GM12878 (cell line): ENCODE measurements at regions not wholly inside any gene's neighbourhood (a gene's known extent, or its start where the extent isn't known, plus 50 kb on each side); places are given as distances from the start of the nearest gene placed in this dataset.
A peak's percentile ranks its signal among the peaks of the same experiment; 100 is the strongest.

ENCODE experiments used
- ATAC-seq: fragments of 200-7000 bp; cut with Tn5 transposase; 3 replicates; pipeline ENCODE4 v1.9.1; 2020; ENCODE audit warnings: mild to moderate bottlenecking, moderate library complexity
- BruUV-seq: library from RNA; stranded (reverse); fragments of 400-500 nt; replicated peaks from 2 replicates; lab custom pipeline; 2021; lab: Mats Ljungman, UMichigan
- CTCF ChIA-PET: fragments of 300-600 bp; sonication (Branson Sonifier 250); formaldehyde crosslinking; extraction: SDS; loops from one replicate; lab custom pipeline; 2021; ENCODE audit warnings: inconsistent platforms; lab: Yijun Ruan, JAX
- POLR2A ChIA-PET: fragments of 350-600 bp; formaldehyde crosslinking; extraction: SDS; loops from one replicate; lab custom pipeline; 2021; ENCODE audit warnings: inconsistent platforms; lab: Charles Lee
- RAD21 ChIA-PET: fragments of 300-600 bp; sonication (Branson Sonifier 250); formaldehyde crosslinking; loops from one replicate; lab custom pipeline; 2023; ENCODE audit warnings: antibody characterized with exemption; ENCODE audit not compliant: unreplicated experiment; lab: Charles Lee
- SMC1A ChIA-PET: fragments of 300-600 bp; sonication (Branson Sonifier 250); formaldehyde crosslinking; loops from one replicate; lab custom pipeline; 2023; ENCODE audit not compliant: unreplicated experiment, uncharacterized antibody; lab: Charles Lee
- DNase-seq: peaks from one replicate; pipeline ENCODE4 v3.0.0-alpha.2; 2011; ENCODE audit warnings: low read depth, low spot score
- FAIRE-seq: peaks from 3 replicates; lab custom pipeline; 2011; peaks lifted over from hg19 to GRCh38; lab: Jason Lieb, UNC
- H2AFZ ChIP-seq: 2 replicates; pipeline ENCODE4 v1.6.0; 2011; ENCODE audit warnings: low read depth, low read length, control low read depth; ENCODE audit not compliant: control insufficient read depth
- H3K27ac ChIP-seq: 2 replicates; pipeline ENCODE4 v1.5.1; 2011; ENCODE audit warnings: control low read depth; ENCODE audit not compliant: control insufficient read depth, insufficient read depth
- H3K27me3 ChIP-seq, 2 experiments: replicated peaks in 1 of 2; 2 replicates each; pipeline versions ENCODE4 v1.6.0 to v1.6.1; 2011; ENCODE audit warnings: low read length in 1 of 2; ENCODE audit not compliant: control insufficient read depth in 2 of 2, insufficient read depth in 2 of 2
- H3K36me3 ChIP-seq, 2 experiments: 2 replicates each; pipeline ENCODE4 v1.5.1; 2011; ENCODE audit warnings: low read length in 1 of 2; ENCODE audit not compliant: control insufficient read depth in 2 of 2, insufficient read depth in 2 of 2
- H3K4me1 ChIP-seq: 2 replicates; pipeline ENCODE4 v1.6.1; 2011; ENCODE audit warnings: mild to moderate bottlenecking, low read length, moderate library complexity, mixed read lengths; ENCODE audit not compliant: control insufficient read depth, insufficient read depth
- H3K4me2 ChIP-seq: 2 replicates; pipeline ENCODE4 v1.6.0; 2011; ENCODE audit warnings: control low read depth; ENCODE audit not compliant: control insufficient read depth, insufficient read depth
- H3K4me3 ChIP-seq: fragments of 200-600 bp; sonication (generic); 2 replicates; pipeline ENCODE4 v1.5.1; 2016
- H3K79me2 ChIP-seq: 2 replicates; pipeline ENCODE4 v1.6.0; 2011; ENCODE audit warnings: low read length; ENCODE audit not compliant: control insufficient read depth, insufficient read depth
- H3K9ac ChIP-seq: 2 replicates; pipeline ENCODE4 v1.8.0; 2011; ENCODE audit warnings: low read length, control low read depth, mixed read lengths; ENCODE audit not compliant: control insufficient read depth, insufficient read depth
- H3K9me3 ChIP-seq: replicated peaks from 3 replicates; pipeline ENCODE4 v1.5.1; 2011; ENCODE audit warnings: mild to moderate bottlenecking, low read length; ENCODE audit not compliant: control insufficient read depth, insufficient read depth
- H4K20me1 ChIP-seq: 2 replicates; pipeline ENCODE4 v1.6.0; 2011; ENCODE audit not compliant: control insufficient read depth, insufficient read depth
- MAX ChIP-seq: IDR thresholded peaks from 2 replicates; pipeline ENCODE4 v1.6.1; 2012; ENCODE audit warnings: low read depth, low read length, improper control_type of control experiment
- PBX3 ChIP-seq: IDR thresholded peaks from 2 replicates; pipeline ENCODE4 v1.6.1; 2011; ENCODE audit warnings: mild to moderate bottlenecking, low read depth, low read length, moderate library complexity; ENCODE audit not compliant: insufficient replicate concordance
- RAD21 ChIP-seq: IDR thresholded peaks from 2 replicates; pipeline ENCODE4 v1.6.1; 2011; ENCODE audit warnings: mild to moderate bottlenecking, low read depth, low read length, moderate library complexity; ENCODE audit not compliant: insufficient read depth
- RCOR1 ChIP-seq: conservative IDR thresholded peaks from 2 replicates; pipeline ENCODE4 v1.6.1; 2012; ENCODE audit warnings: low read depth, low read length, improper control_type of control experiment
- RELA ChIP-seq: fragments of 450-650 bp; IDR thresholded peaks from 2 replicates; pipeline ENCODE4 v1.8.0; 2014; ENCODE audit warnings: borderline replicate concordance; ENCODE audit not compliant: partially characterized antibody
- TCF3 ChIP-seq: IDR thresholded peaks from 2 replicates; pipeline ENCODE4 v1.6.1; 2012; ENCODE audit warnings: low read depth, mild to moderate bottlenecking, low read length, borderline replicate concordance; ENCODE audit not compliant: insufficient read depth
- WGBS: methylation state at CpG from one replicate; pipeline ENCODE4 v1.1.6; 2016; ENCODE audit warnings: low lambda C conversion rate; ENCODE audit not compliant: insufficient replicate concordance, insufficient coverage; ENCODE audit errors: missing lambda C conversion rate; 5-methylcytosine and 5-hydroxymethylcytosine counted together
- in situ Hi-C: fragments of 300-500 bp; cut with MboI; formaldehyde crosslinking; loops from 9 replicates; pipeline ENCODE4 v1.14.3; 2018; ENCODE audit warnings: mixed read lengths
- intact Hi-C: fragments of 100-400 bp; cut with micrococcal nuclease; formaldehyde crosslinking; loops from one replicate; pipeline ENCODE4 v1.14.2; 2022; ENCODE audit not compliant: unreplicated experiment

GRCh38 chr10:78597796-78598555 lies 470.8 kb upstream of the ZMIZ1 start (continued):
- TF ChIP-seq PBX3 (no peak), MAX (no peak), RELA (no peak), RCOR1 (no peak)
- TF ChIP-seq, all 136 proteins: peak for 0

- WGBS, result 34% methylated on average over 3 of the region's 3 CpGs
- no peak for DNase-seq
- TF ChIP-seq TCF3, result no peak
- TF ChIP-seq RAD21, result 0 out of 2 replicates have a peak, but pooled peaks have one; percentile 21
Observed at GRCh38 chr10:78599122-78599853, 469.5 kb upstream of the ZMIZ1 start.

More at GRCh38 chr10:78599122-78599853, 469.5 kb upstream of the ZMIZ1 start:
- Histone ChIP-seq H3K27ac (no peak overlapping the region), H3K36me3 (no peaks in the 10 kb centered on the region), H4K20me1 (no peaks in the 10 kb centered on the region; the same call in 1 of the 2 replicates), H3K4me2 (no peak overlapping the region), H3K9me3 (no peaks in the 10 kb centered on the region), H3K27me3 (peaks cover 0 to 3% of the 10 kb centered on the region in 2 experiments; a peak in 2 of 4 replicates), H3K4me3 (no peak overlapping the region), H2AFZ (no peak overlapping the region), H3K79me2 (no peaks in the 10 kb centered on the region), H3K4me1 (no peaks in the 10 kb centered on the region), H3K9ac (no peak overlapping the region)
- intact Hi-C loops, result no loop called here
- ChIA-PET POLR2A (no interaction called here), SMC1A (no interaction called here), CTCF (interaction anchor here (2.0 kb wide), 1 partner anchor 59 kb away, joined by 9 read pairs; no protein-coding TSS in a partner anchor), RAD21 (no interaction called here)
- FAIRE-seq (no peak), ATAC-seq (no peak)
- no TSS peak for BruUV-seq
- in situ Hi-C loops, result no loop called here
